Activated gamma-delta T cell (primary cell): ENCODE measurements at regions not wholly inside any gene's neighbourhood (a gene's known extent, or its start where the extent isn't known, plus 50 kb on each side); places are given as distances from the start of the nearest gene placed in this dataset.
"Not testable (repeated sequence)": the region's sequence is repeated elsewhere in the genome, so short reads cannot be mapped to it uniquely, and the experiment has no call there.

Source experiments
- DNase-seq: peaks from one replicate; lab custom pipeline; 2025; lab: John Stamatoyannopoulos, UW

GRCh38 chr5:157978061-157978460, 119.1 kb upstream of the CLINT1 start:
- DNase-seq, result no peak

GRCh38 chr5:157976429-157976828, 117.5 kb upstream of the CLINT1 start:
- DNase-seq, result no peak

GRCh38 chr5:157972579-157972978, 113.6 kb upstream of the CLINT1 start:
- no peak for DNase-seq

GRCh38 chr5:157971571-157972216, 112.7 kb upstream of the CLINT1 start:
- DNase-seq, result no peak

GRCh38 chr5:157968570-157968969, 109.6 kb upstream of the CLINT1 start:
- not testable (repeated sequence) for DNase-seq

- DNase-seq, result no peak
Observed at GRCh38 chr5:157965989-157966388, 107.0 kb upstream of the CLINT1 start.

GRCh38 chr5:157965040-157965678, 106.2 kb upstream of the CLINT1 start:
- no peak for DNase-seq

GRCh38 chr5:157963761-157964160, 104.8 kb upstream of the CLINT1 start:
- no peak for DNase-seq

GRCh38 chr5:157963244-157963643, 104.3 kb upstream of the CLINT1 start:
- no peak for DNase-seq

GRCh38 chr5:157962686-157963085, 103.7 kb upstream of the CLINT1 start:
- not testable (repeated sequence) for DNase-seq

- DNase-seq, result no peak
Observed at GRCh38 chr5:157961896-157962590, 103.1 kb upstream of the CLINT1 start.

GRCh38 chr5:157961176-157961575, 102.2 kb upstream of the CLINT1 start:
- no peak for DNase-seq

GRCh38 chr5:157959370-157959769, 100.4 kb upstream of the CLINT1 start:
- no peak for DNase-seq

- no peak for DNase-seq
Observed at GRCh38 chr5:157956271-157956885, 97.4 kb upstream of the CLINT1 start.

- no peak for DNase-seq
Observed at GRCh38 chr5:157955541-157956172, 96.7 kb upstream of the CLINT1 start.

- no peak for DNase-seq
Observed at GRCh38 chr5:157952374-157952685, 93.4 kb upstream of the CLINT1 start.

GRCh38 chr5:157951673-157952373, 92.9 kb upstream of the CLINT1 start:
- no peak for DNase-seq

GRCh38 chr5:157949520-157949919, 90.6 kb upstream of the CLINT1 start:
- no peak for DNase-seq

- DNase-seq, result no peak
Observed at GRCh38 chr5:157948738-157949410, 89.9 kb upstream of the CLINT1 start.

GRCh38 chr5:157947156-157947555, 88.2 kb upstream of the CLINT1 start:
- no peak for DNase-seq

- not testable (repeated sequence) for DNase-seq
Observed at GRCh38 chr5:157945822-157946221, 86.9 kb upstream of the CLINT1 start.
